ENCODE measurements at regions not wholly inside any gene's neighbourhood (a gene's known extent, or its start where the extent isn't known, plus 50 kb on each side); places are given as distances from the start of the nearest gene placed in this dataset.
"Not testable (repeated sequence)": the region's sequence is repeated elsewhere in the genome, so short reads cannot be mapped to it uniquely, and the experiment has no call there.

DNA sequence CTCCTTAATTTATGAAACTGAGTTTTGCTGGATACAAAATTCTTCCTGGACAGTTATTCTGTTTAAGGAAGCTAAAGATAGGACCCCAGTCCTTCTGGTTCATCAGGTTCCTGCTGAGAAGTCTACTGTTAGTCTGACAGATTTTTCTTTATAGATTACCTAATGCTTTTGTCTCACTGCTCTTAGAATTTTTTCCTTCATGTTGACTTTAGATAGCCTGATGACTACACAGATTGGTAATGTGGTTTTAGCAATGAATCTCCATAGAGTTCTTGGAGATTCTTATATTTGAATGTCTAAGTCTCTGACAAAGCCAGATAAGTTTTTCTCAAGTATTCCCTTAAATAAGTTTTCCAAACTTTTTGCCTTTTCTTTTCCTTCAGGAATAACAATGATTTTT lies 419.7 kb downstream of the CDH10 start:
- DNase-seq (ENCODE audit: low read depth) = no peak
- no peak overlapping the region for H3K4me3 ChIP-seq (ENCODE audit: low read length)
- TF ChIP-seq, protein P1, sequence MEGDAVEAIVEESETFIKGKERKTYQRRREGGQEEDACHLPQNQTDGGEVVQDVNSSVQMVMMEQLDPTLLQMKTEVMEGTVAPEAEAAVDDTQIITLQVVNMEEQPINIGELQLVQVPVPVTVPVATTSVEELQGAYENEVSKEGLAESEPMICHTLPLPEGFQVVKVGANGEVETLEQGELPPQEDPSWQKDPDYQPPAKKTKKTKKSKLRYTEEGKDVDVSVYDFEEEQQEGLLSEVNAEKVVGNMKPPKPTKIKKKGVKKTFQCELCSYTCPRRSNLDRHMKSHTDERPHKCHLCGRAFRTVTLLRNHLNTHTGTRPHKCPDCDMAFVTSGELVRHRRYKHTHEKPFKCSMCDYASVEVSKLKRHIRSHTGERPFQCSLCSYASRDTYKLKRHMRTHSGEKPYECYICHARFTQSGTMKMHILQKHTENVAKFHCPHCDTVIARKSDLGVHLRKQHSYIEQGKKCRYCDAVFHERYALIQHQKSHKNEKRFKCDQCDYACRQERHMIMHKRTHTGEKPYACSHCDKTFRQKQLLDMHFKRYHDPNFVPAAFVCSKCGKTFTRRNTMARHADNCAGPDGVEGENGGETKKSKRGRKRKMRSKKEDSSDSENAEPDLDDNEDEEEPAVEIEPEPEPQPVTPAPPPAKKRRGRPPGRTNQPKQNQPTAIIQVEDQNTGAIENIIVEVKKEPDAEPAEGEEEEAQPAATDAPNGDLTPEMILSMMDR (conservative IDR thresholded peaks at IDR 0.05; ENCODE audit: low read depth, low read length) = no peak

DNA sequence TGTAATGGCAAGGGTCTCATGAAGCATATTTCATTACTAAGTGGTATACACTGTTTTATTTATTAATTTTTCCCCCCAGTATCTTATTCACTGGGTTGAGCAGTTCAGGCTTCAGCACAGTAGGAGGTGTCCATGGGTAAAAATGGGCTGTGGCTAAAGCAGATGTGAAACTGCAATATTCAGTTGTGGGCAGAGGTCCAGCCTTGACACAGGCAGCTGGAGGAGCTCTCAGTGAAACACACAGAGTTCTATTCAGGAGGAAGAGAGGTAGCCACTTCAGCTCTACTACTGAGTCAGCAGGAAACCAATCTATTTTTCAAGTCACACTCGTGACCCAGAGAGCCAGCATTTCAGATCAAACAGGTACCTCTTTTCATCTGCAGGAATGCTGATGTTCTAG lies 418.3 kb downstream of the CDH10 start:
- DNase-seq (ENCODE audit: low read depth) = no peak
- no peak overlapping the region for H3K4me3 ChIP-seq (ENCODE audit: low read length)
- TF ChIP-seq, protein P1 (conservative IDR thresholded peaks at IDR 0.05; ENCODE audit: low read depth, low read length) = no peak

DNA sequence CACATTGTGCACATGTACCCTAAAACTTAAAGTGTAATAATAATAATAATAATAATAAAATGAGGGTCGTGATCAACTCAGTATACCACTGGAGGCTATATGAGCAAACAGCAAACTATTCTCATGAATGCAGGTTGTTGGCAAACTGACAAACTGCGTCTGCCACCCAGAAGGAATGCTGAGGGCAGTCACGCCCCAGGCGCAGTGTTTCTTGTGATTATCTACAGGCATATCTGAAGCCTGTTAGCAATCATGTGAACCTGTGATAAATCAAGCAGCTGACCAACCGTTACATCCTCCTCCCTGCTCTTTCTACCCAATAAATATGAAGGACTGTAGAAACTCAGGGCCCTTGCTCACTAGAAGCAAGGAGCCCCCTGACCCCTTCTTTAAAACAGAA lies 416.9 kb downstream of the CDH10 start:
- H3K4me3 ChIP-seq (ENCODE audit: low read length); DNase-seq (ENCODE audit: low read depth): not testable (repeated sequence)

DNA sequence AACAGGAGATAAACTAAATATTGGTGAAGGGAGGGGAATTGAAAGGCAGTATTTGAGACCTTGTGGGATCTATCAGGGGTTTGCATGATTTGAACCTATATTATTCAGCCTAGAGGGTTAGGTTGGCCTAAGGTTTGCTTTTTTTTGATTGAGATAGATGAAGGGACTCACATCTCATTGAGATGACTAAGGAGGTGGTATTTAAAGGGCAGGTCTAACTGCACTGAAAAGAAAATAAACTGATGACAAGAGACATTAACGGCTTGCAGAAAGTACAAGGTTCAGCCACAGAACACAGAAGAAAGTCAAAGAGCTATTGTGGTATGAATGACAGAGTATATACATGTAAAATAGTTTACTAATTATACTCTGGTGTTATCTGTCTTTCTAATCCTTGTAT lies 412.7 kb downstream of the CDH10 start:
- DNase-seq (ENCODE audit: low read depth) = no peak
- no peak overlapping the region for H3K4me3 ChIP-seq (ENCODE audit: low read length)
- TF ChIP-seq, protein P1 (conservative IDR thresholded peaks at IDR 0.05; ENCODE audit: low read depth, low read length) = no peak

DNA sequence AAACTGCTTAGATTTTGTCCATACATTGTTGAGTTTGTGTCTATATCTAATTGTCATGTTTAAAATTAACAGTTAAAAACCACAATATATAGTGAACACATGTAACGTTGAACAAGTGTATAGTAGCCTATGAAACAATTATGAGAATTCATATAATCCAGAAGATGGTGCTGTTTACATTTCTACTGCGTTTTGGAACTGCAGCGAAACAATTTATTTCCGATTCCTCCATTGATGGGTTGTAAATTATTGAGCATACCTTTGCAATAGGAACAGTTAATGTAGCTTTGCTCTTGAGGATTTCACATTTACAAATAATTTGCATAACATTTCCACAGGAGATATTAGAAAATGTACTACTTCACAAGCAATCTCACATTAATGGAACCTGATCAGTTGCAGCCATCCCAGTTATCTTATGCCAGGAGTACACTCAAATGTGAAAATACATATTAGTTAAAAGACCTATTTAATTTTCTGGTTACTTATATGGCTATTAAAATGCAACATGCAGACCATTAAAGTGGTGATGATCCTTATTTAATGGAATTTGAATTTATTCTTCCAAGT lies 411.8 kb downstream of the CDH10 start:
- DNase-seq (ENCODE audit: low read depth) = no peak
- H3K4me3 ChIP-seq (ENCODE audit: low read length) = no peak overlapping the region
- TF ChIP-seq, protein P1 (conservative IDR thresholded peaks at IDR 0.05; ENCODE audit: low read depth, low read length) = peak; percentile 24

DNA sequence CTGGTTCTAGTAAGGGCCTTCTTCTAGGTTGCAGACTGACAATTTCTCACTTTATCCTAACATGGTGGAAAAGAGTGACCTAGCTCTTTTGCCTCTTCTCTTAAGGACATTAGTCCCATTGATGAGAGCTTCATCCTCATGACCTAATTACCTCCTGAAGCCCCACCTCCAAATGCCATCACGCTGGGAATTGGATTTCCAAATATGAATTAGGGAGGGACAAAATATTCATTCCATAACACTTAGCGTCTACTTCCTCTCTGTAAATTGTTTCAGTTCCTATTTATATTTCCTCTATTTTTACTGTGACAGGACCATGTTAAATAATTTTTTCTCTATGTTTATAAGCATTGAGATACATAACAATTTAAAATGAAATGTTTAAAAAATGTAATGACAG lies 408.8 kb downstream of the CDH10 start:
- H3K4me3 ChIP-seq (ENCODE audit: low read length) = no peak overlapping the region
- no peak for DNase-seq (ENCODE audit: low read depth)
- TF ChIP-seq, protein P1 (conservative IDR thresholded peaks at IDR 0.05; ENCODE audit: low read depth, low read length) = no peak

DNA sequence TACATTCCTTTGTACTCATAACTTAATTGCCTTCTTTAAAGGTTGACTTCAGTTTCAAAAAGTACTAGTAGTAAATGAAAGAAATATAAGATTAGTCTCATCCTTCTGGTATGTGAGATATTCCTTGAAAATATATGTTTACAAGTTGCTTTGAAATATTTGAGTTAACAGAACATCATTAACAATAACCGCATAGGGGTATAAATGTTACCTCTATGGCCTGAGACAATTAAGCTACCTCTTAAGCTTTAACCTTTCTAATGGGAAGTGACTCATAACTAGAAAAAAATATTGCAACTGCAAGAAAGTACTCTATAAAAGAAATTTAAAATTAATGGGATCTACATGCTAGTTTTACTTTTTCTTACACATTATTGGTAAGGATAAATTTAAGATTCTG lies 399.0 kb downstream of the CDH10 start:
- TF ChIP-seq, protein P1 (conservative IDR thresholded peaks at IDR 0.05; ENCODE audit: low read depth, low read length) = no peak
- peak; percentile 34 for DNase-seq (ENCODE audit: low read depth)
- no peak overlapping the region for H3K4me3 ChIP-seq (ENCODE audit: low read length)

DNA sequence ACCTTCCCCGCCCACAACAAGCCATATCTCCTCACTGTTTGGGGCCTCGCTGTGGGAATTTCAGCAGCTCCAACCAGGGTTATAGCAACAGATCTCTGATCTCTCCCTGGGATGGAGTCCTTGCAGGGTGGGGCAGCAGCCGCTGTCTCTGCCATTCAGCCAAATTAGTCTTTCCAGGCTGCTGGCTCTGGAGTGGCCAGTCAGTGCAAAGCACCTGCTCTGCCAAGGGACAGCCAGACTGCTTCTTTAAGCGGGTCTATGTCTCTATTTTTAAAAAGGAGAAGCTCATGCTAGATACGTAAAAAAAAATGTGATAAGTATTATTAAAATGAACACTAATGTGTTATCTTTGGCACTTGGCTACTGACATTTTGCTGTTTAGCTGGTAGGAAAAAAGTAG lies 380.2 kb downstream of the CDH10 start:
- H3K4me3 ChIP-seq (ENCODE audit: low read length) = no peak overlapping the region
- TF ChIP-seq, protein P1 (conservative IDR thresholded peaks at IDR 0.05; ENCODE audit: low read depth, low read length) = no peak
- DNase-seq (ENCODE audit: low read depth) = no peak

Data from retinal pigment epithelial cell (primary cell).